ENCODE measurements at regions not wholly inside any gene's neighbourhood (a gene's known extent, or its start where the extent isn't known, plus 50 kb on each side); places are given as distances from the start of the nearest gene placed in this dataset.
"Not testable (repeated sequence)": the region's sequence is repeated elsewhere in the genome, so short reads cannot be mapped to it uniquely, and the experiment has no call there.

- H3K4me1 ChIP-seq (ENCODE audit: control insufficient read depth in 1 of 2, insufficient read depth in 2 of 2, low read length in 2 of 2), result no peaks in the 10 kb centered on the region
- no peak overlapping the region for H3K27ac ChIP-seq (ENCODE audit: low read depth, low read length)
- H3K9ac ChIP-seq (ENCODE audit: low read depth in 1 of 2, low read length in 2 of 2), result no peak overlapping the region
- H3K9me3 ChIP-seq (ENCODE audit: control insufficient read depth in 1 of 2, low read length in 2 of 2), result no peaks in the 10 kb centered on the region
- H3K36me3 ChIP-seq (ENCODE audit: control insufficient read depth in 1 of 2, insufficient read depth in 2 of 2, low read length in 2 of 2), result no peaks in the 10 kb centered on the region
- no peak overlapping the region for H3K4me3 ChIP-seq (ENCODE audit: low read depth in 1 of 2, low read length in 2 of 2)
- H3K27me3 ChIP-seq (ENCODE audit: control insufficient read depth in 1 of 2, insufficient read depth in 2 of 2, low read length in 2 of 2), result no peaks in the 10 kb centered on the region
Measured at GRCh38 chr3:75303741-75304140, 360.4 kb upstream of the FRG2C start.

DNA sequence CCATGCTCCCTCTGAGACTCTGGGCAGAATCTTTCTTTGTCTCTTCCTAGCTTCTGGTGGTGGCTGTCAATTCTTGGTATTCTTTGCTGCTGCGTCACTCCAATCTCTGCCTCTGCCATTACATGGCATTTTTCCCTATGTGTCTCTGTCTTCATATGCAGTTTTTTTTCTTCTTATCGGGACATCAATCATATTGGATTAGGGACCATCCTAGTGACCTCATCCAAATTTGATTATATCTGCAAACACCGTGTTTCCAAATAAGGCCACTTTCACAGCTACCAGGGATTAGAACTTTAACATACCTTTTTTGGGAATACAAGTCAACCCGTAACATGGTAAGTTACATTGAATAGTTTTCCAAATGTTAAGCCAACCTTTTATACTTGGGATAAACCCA, 358.2 kb upstream of the FRG2C start:
- no peaks in the 10 kb centered on the region for H3K27me3 ChIP-seq (ENCODE audit: control insufficient read depth in 1 of 2, insufficient read depth in 2 of 2, low read length in 2 of 2)
- no peaks in the 10 kb centered on the region for H3K36me3 ChIP-seq (ENCODE audit: control insufficient read depth in 1 of 2, insufficient read depth in 2 of 2, low read length in 2 of 2)
- no peaks in the 10 kb centered on the region for H3K4me1 ChIP-seq (ENCODE audit: control insufficient read depth in 1 of 2, insufficient read depth in 2 of 2, low read length in 2 of 2)
- no peak overlapping the region for H3K27ac ChIP-seq (ENCODE audit: low read depth, low read length)
- H3K9me3 ChIP-seq (ENCODE audit: control insufficient read depth in 1 of 2, low read length in 2 of 2), result no peaks in the 10 kb centered on the region
- H3K4me3 ChIP-seq (ENCODE audit: low read depth in 1 of 2, low read length in 2 of 2), result no peak overlapping the region
- H3K9ac ChIP-seq (ENCODE audit: low read depth in 1 of 2, low read length in 2 of 2), result no peak overlapping the region

- H3K9ac ChIP-seq (ENCODE audit: low read depth in 1 of 2, low read length in 2 of 2); H3K36me3 ChIP-seq (ENCODE audit: control insufficient read depth in 1 of 2, insufficient read depth in 2 of 2, low read length in 2 of 2); H3K4me1 ChIP-seq (ENCODE audit: control insufficient read depth in 1 of 2, insufficient read depth in 2 of 2, low read length in 2 of 2); H3K9me3 ChIP-seq (ENCODE audit: control insufficient read depth in 1 of 2, low read length in 2 of 2); H3K27me3 ChIP-seq (ENCODE audit: control insufficient read depth in 1 of 2, insufficient read depth in 2 of 2, low read length in 2 of 2); H3K27ac ChIP-seq (ENCODE audit: low read depth, low read length); H3K4me3 ChIP-seq (ENCODE audit: low read depth in 1 of 2, low read length in 2 of 2): not testable (repeated sequence)
Measured at GRCh38 chr3:75311306-75311705, 352.8 kb upstream of the FRG2C start.

- H3K9ac ChIP-seq (ENCODE audit: low read depth in 1 of 2, low read length in 2 of 2); H3K27ac ChIP-seq (ENCODE audit: low read depth, low read length): not testable (repeated sequence)
Measured at GRCh38 chr3:75312469-75312868, 351.7 kb upstream of the FRG2C start.

DNA sequence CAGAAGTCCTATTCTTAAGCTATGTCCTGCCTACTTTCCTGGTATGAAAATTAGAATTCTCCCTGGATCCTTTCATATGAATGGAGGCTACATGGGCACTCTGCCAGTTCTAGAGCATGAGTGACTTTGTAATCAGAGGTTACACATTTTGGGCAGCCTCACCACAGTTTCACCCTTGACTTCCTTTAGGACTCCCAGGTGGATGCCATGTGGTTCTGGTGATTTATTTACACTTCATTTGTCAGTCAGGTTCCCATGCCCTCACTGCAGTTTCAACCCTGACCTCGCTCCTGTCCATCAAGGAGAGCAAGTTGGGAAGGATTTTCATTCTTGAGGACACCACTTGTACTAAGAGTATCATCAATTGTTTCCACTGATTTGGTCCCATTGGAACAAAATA, 344.4 kb upstream of the FRG2C start:
- H3K27me3 ChIP-seq (ENCODE audit: control insufficient read depth in 1 of 2, insufficient read depth in 2 of 2, low read length in 2 of 2); H3K9ac ChIP-seq (ENCODE audit: low read depth in 1 of 2, low read length in 2 of 2); H3K4me3 ChIP-seq (ENCODE audit: low read depth in 1 of 2, low read length in 2 of 2); H3K4me1 ChIP-seq (ENCODE audit: control insufficient read depth in 1 of 2, insufficient read depth in 2 of 2, low read length in 2 of 2); H3K27ac ChIP-seq (ENCODE audit: low read depth, low read length); H3K9me3 ChIP-seq (ENCODE audit: control insufficient read depth in 1 of 2, low read length in 2 of 2); H3K36me3 ChIP-seq (ENCODE audit: control insufficient read depth in 1 of 2, insufficient read depth in 2 of 2, low read length in 2 of 2): not testable (repeated sequence)

More at GRCh38 chr3:75312469-75312868, 351.7 kb upstream of the FRG2C start:
- not testable (repeated sequence) for H3K4me3 ChIP-seq (ENCODE audit: low read depth in 1 of 2, low read length in 2 of 2); H3K27me3 ChIP-seq (ENCODE audit: control insufficient read depth in 1 of 2, insufficient read depth in 2 of 2, low read length in 2 of 2); H3K36me3 ChIP-seq (ENCODE audit: control insufficient read depth in 1 of 2, insufficient read depth in 2 of 2, low read length in 2 of 2); H3K9me3 ChIP-seq (ENCODE audit: control insufficient read depth in 1 of 2, low read length in 2 of 2); H3K4me1 ChIP-seq (ENCODE audit: control insufficient read depth in 1 of 2, insufficient read depth in 2 of 2, low read length in 2 of 2)

- no peaks in the 10 kb centered on the region for H3K27me3 ChIP-seq (ENCODE audit: control insufficient read depth in 1 of 2, insufficient read depth in 2 of 2, low read length in 2 of 2)
- no peaks in the 10 kb centered on the region for H3K4me1 ChIP-seq (ENCODE audit: control insufficient read depth in 1 of 2, insufficient read depth in 2 of 2, low read length in 2 of 2)
- no peaks in the 10 kb centered on the region for H3K36me3 ChIP-seq (ENCODE audit: control insufficient read depth in 1 of 2, insufficient read depth in 2 of 2, low read length in 2 of 2)
- no peak overlapping the region for H3K27ac ChIP-seq (ENCODE audit: low read depth, low read length)
- H3K9ac ChIP-seq (ENCODE audit: low read depth in 1 of 2, low read length in 2 of 2), result no peak overlapping the region
- no peak overlapping the region for H3K4me3 ChIP-seq (ENCODE audit: low read depth in 1 of 2, low read length in 2 of 2)
- H3K9me3 ChIP-seq (ENCODE audit: control insufficient read depth in 1 of 2, low read length in 2 of 2), result no peaks in the 10 kb centered on the region
Measured at GRCh38 chr3:75320369-75320768, 343.8 kb upstream of the FRG2C start.

DNA sequence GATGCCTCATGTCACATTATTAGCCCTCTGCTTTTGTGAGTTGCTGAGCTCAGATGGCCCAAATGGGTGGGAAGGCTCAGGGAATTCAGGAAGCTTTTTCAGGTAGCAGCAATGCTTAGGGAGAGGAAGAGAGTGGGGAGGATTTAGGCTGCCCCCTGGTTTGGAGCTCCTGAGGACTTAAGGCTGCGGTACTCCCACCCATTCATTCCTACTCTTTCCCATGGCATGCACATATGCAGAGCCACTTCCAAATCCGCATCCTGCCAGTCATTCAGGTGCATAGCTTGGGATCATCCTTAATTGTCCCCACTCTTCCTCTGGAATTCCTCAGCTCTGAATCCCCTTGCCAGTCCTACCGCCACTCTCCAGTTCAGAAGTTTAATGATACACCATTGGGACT, 343.1 kb upstream of the FRG2C start:
- no peaks in the 10 kb centered on the region for H3K4me1 ChIP-seq (ENCODE audit: control insufficient read depth in 1 of 2, insufficient read depth in 2 of 2, low read length in 2 of 2)
- no peaks in the 10 kb centered on the region for H3K36me3 ChIP-seq (ENCODE audit: control insufficient read depth in 1 of 2, insufficient read depth in 2 of 2, low read length in 2 of 2)
- H3K4me3 ChIP-seq (ENCODE audit: low read depth in 1 of 2, low read length in 2 of 2), result no peak overlapping the region
- H3K27me3 ChIP-seq (ENCODE audit: control insufficient read depth in 1 of 2, insufficient read depth in 2 of 2, low read length in 2 of 2), result no peaks in the 10 kb centered on the region
- H3K9me3 ChIP-seq (ENCODE audit: control insufficient read depth in 1 of 2, low read length in 2 of 2), result no peaks in the 10 kb centered on the region
- H3K27ac ChIP-seq (ENCODE audit: low read depth, low read length), result no peak overlapping the region
- H3K9ac ChIP-seq (ENCODE audit: low read depth in 1 of 2, low read length in 2 of 2), result no peak overlapping the region

- not testable (repeated sequence) for H3K9ac ChIP-seq (ENCODE audit: low read depth in 1 of 2, low read length in 2 of 2)
Measured at GRCh38 chr3:75323936-75324335, 340.2 kb upstream of the FRG2C start.

DNA sequence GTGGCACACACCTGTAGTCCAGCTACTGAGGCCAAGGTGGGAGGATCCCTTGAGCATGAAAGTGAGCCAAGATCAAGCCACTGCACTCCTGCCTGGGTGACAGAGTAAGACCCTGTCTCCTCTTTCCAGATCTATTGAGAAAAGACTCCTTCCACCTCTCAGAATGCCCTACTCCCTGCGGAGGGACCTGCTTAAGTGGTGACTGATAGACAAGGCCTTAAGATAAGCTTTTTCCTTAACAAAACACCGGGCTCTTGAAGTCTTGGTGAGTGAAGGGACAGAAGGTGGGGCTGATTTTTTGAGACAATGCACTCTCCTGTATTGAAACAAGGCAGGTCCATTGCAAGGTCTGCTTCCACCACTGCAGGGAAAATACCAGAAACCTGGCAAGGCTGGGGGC, 338.4 kb upstream of the FRG2C start:
- H3K27ac ChIP-seq (ENCODE audit: low read depth, low read length), result no peak overlapping the region
- H3K4me3 ChIP-seq (ENCODE audit: low read depth in 1 of 2, low read length in 2 of 2), result no peak overlapping the region
- H3K9ac ChIP-seq (ENCODE audit: low read depth in 1 of 2, low read length in 2 of 2), result no peak overlapping the region
- H3K4me1 ChIP-seq (ENCODE audit: control insufficient read depth in 1 of 2, insufficient read depth in 2 of 2, low read length in 2 of 2), result no peaks in the 10 kb centered on the region
- H3K27me3 ChIP-seq (ENCODE audit: control insufficient read depth in 1 of 2, insufficient read depth in 2 of 2, low read length in 2 of 2), result no peaks in the 10 kb centered on the region
- no peaks in the 10 kb centered on the region for H3K36me3 ChIP-seq (ENCODE audit: control insufficient read depth in 1 of 2, insufficient read depth in 2 of 2, low read length in 2 of 2)
- no peaks in the 10 kb centered on the region for H3K9me3 ChIP-seq (ENCODE audit: control insufficient read depth in 1 of 2, low read length in 2 of 2)

More at GRCh38 chr3:75323936-75324335, 340.2 kb upstream of the FRG2C start:
- not testable (repeated sequence) for H3K4me3 ChIP-seq (ENCODE audit: low read depth in 1 of 2, low read length in 2 of 2); H3K27me3 ChIP-seq (ENCODE audit: control insufficient read depth in 1 of 2, insufficient read depth in 2 of 2, low read length in 2 of 2); H3K27ac ChIP-seq (ENCODE audit: low read depth, low read length); H3K36me3 ChIP-seq (ENCODE audit: control insufficient read depth in 1 of 2, insufficient read depth in 2 of 2, low read length in 2 of 2); H3K4me1 ChIP-seq (ENCODE audit: control insufficient read depth in 1 of 2, insufficient read depth in 2 of 2, low read length in 2 of 2); H3K9me3 ChIP-seq (ENCODE audit: control insufficient read depth in 1 of 2, low read length in 2 of 2)

DNA sequence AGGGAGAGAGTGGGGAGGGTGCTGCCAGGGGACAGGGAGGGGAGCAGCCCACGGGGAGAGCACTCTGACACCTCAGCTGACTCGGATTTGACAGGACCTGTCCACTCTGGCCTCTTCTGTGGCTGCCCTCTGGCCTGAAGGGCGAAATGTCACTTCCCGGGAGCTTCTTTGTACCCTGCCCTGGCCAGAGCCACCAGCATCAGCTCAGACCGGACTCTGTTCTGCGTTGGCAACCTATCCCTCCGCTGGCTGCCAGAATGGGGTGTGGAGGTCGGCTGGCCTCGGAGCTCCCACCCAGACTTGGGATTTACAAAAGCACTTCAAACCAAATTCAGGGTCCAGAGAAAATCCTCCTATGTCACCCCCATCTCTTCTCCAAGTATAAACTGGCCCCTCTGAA, 336.7 kb upstream of the FRG2C start:
- H3K4me1 ChIP-seq (ENCODE audit: control insufficient read depth in 1 of 2, insufficient read depth in 2 of 2, low read length in 2 of 2), result no peaks in the 10 kb centered on the region
- H3K9me3 ChIP-seq (ENCODE audit: control insufficient read depth in 1 of 2, low read length in 2 of 2), result no peaks in the 10 kb centered on the region
- no peaks in the 10 kb centered on the region for H3K27me3 ChIP-seq (ENCODE audit: control insufficient read depth in 1 of 2, insufficient read depth in 2 of 2, low read length in 2 of 2)
- H3K36me3 ChIP-seq (ENCODE audit: control insufficient read depth in 1 of 2, insufficient read depth in 2 of 2, low read length in 2 of 2), result no peaks in the 10 kb centered on the region
- no peak overlapping the region for H3K9ac ChIP-seq (ENCODE audit: low read depth in 1 of 2, low read length in 2 of 2)
- H3K4me3 ChIP-seq (ENCODE audit: low read depth in 1 of 2, low read length in 2 of 2), result no peak overlapping the region
- no peak overlapping the region for H3K27ac ChIP-seq (ENCODE audit: low read depth, low read length)

DNA sequence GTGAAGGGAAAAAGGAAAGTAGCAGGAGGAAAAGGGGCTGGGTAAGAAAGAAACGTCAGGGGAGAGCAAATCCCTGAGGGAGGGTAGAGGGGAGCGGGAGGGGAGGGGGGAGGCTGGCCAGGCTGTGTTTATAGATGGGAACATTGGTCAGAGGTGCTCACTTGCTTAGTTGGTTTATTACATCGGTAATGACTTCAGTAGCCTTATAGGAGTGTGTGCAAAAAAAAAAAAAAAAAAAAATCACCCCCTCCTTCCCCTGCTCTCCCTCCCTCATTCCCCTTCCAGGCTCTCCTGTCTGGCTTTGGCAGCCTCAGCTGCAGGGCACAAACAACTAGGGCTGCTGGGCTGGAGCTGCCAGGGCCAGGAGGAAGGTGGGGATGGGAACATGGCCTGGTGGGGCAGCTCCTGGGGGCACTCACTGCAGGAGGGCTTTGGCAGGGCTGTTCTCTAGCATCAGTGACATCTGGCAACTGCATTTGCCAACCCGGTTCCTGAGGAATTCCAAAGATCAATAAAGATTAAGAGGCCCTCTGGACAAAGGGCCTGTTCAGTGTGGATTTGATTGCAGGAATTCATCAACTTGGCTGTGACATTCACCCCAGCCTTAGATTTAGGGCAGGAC, 334.5 kb upstream of the FRG2C start:
- Histone ChIP-seq H3K27ac (ENCODE audit: low read depth, low read length) (no peak overlapping the region), H3K27me3 (ENCODE audit: control insufficient read depth in 1 of 2, insufficient read depth in 2 of 2, low read length in 2 of 2) (no peaks in the 10 kb centered on the region)

More for the DNA sequence above, 334.5 kb upstream of the FRG2C start:
- Histone ChIP-seq H3K4me1 (ENCODE audit: control insufficient read depth in 1 of 2, insufficient read depth in 2 of 2, low read length in 2 of 2) (no peaks in the 10 kb centered on the region), H3K9ac (ENCODE audit: low read depth in 1 of 2, low read length in 2 of 2) (no peak overlapping the region), H3K4me3 (ENCODE audit: low read depth in 1 of 2, low read length in 2 of 2) (no peak overlapping the region), H3K36me3 (ENCODE audit: control insufficient read depth in 1 of 2, insufficient read depth in 2 of 2, low read length in 2 of 2) (no peaks in the 10 kb centered on the region), H3K9me3 (ENCODE audit: control insufficient read depth in 1 of 2, low read length in 2 of 2) (no peaks in the 10 kb centered on the region)

Data from duodenal mucosa (tissue), 2 donors.